Common myeloid progenitor, CD34-positive (primary cell): ENCODE measurements at regions not wholly inside any gene's neighbourhood (a gene's known extent, or its start where the extent isn't known, plus 50 kb on each side); places are given as distances from the start of the nearest gene placed in this dataset.

Experiments
- CTCF ChIA-PET: fragments of 350-600 bp; sonication (Branson Sonifier 250); formaldehyde crosslinking; loops from one replicate; lab custom pipeline; 2021; ENCODE audit warnings: antibody characterized with exemption; lab: Charles Lee
- POLR2A ChIA-PET: fragments of 350-600 bp; sonication (Branson Sonifier 250); formaldehyde crosslinking; loops from one replicate; lab custom pipeline; 2021; ENCODE audit warnings: antibody characterized with exemption; lab: Charles Lee
- DNase-seq, 3 donors: peaks; one replicate each; pipeline versions ENCODE4 v3.0.0 to v3.0.0-alpha.2; 2013
- H3K27ac ChIP-seq, 2 experiments: 1 replicate in 1 of 2; 2 replicates in 1 of 2; pipeline ENCODE4 v1.7.0; 2013; ENCODE audit warnings: inconsistent platforms in 2 of 2, low read length in 2 of 2, mild to moderate bottlenecking in 2 of 2, low read depth in 1 of 2, moderate library complexity in 1 of 2; ENCODE audit not compliant: severe bottlenecking in 2 of 2, insufficient read depth in 1 of 2, poor library complexity in 1 of 2
- H3K27me3 ChIP-seq, 5 experiments: replicated peaks in 2 of 5; 1 replicate in 3 of 5; 2 replicates in 2 of 5; pipeline versions ENCODE4 v1.6.1 to v1.7.0; 2013; ENCODE audit warnings: low read length in 4 of 5, mild to moderate bottlenecking in 2 of 5, moderate library complexity in 2 of 5, inconsistent platforms in 1 of 5; ENCODE audit not compliant: insufficient read depth in 5 of 5, control insufficient read depth in 4 of 5
- H3K36me3 ChIP-seq, 4 experiments: 1 replicate in 2 of 4; 2 replicates in 2 of 4; pipeline versions ENCODE4 v1.6.1 to v1.7.0; 2013; ENCODE audit warnings: low read length in 3 of 4, control low read depth in 1 of 4, mild to moderate bottlenecking in 1 of 4; ENCODE audit not compliant: control insufficient read depth in 4 of 4, insufficient read depth in 4 of 4
- H3K4me1 ChIP-seq, 4 experiments: 1 replicate in 3 of 4; 2 replicates in 1 of 4; pipeline versions ENCODE4 v1.6.1 to v1.7.1; 2013; ENCODE audit warnings: low read length in 3 of 4, mild to moderate bottlenecking in 3 of 4, control low read depth in 1 of 4, inconsistent platforms in 1 of 4, moderate library complexity in 1 of 4; ENCODE audit not compliant: control insufficient read depth in 4 of 4, insufficient read depth in 4 of 4; ENCODE audit errors: control extremely low read depth in 1 of 4
- H3K4me3 ChIP-seq, 7 experiments: 1 replicate in 4 of 7; 2 replicates in 3 of 7; pipeline versions ENCODE4 v1.5.1 to v1.7.0; 2013; ENCODE audit warnings: mild to moderate bottlenecking in 7 of 7, low read length in 6 of 7, moderate library complexity in 6 of 7, inconsistent platforms in 2 of 7, low read depth in 2 of 7, control low read depth in 1 of 7; ENCODE audit not compliant: insufficient read depth in 4 of 7, control insufficient read depth in 1 of 7; ENCODE audit errors: extremely low read depth in 1 of 7
- H3K9me3 ChIP-seq, 5 experiments: 1 replicate in 4 of 5; 2 replicates in 1 of 5; pipeline versions ENCODE4 v1.6.1 to v1.7.1; 2013; ENCODE audit warnings: low read length in 4 of 5, mild to moderate bottlenecking in 2 of 5, inconsistent platforms in 1 of 5, low read depth in 1 of 5, moderate library complexity in 1 of 5; ENCODE audit not compliant: control insufficient read depth in 4 of 5, insufficient read depth in 2 of 5; ENCODE audit errors: control extremely low read depth in 1 of 5
- WGBS: methylation state at CpG from one replicate; pipeline ENCODE4 v1.1.5; 2013; ENCODE audit not compliant: insufficient coverage; 5-methylcytosine and 5-hydroxymethylcytosine counted together

DNA sequence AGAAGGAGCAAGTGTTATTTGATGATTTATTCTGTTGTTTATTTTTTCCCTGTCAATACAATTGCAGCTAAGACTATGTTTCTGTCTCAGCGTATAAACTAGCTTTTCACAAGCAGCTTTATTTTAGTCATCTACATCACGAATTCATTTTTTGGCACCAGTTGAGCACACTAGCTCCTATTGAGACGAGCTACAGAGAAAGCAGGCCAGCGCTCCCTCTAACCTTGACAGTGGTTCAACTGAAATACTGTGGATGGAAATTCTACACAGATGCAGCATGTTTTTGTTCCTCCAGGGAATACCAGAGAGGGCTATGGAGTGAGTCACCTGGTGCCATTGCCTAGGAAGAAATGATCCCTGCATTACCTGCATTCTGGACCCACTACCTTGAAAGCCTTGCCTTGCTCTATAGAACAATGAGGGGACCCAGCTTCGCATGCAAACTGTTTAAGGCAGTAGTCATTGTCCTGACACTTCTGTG, 108.2 kb upstream of the ARHGAP42 start:
- no peaks in the 10 kb centered on the region for H3K9me3 ChIP-seq
- no peaks in the 10 kb centered on the region for H3K36me3 ChIP-seq
- peaks cover 0 to 2% (median 0%) of the 10 kb centered on the region in 4 experiments for H3K4me1 ChIP-seq
- no peak overlapping the region for H3K4me3 ChIP-seq
- WGBS = 93% methylated on average over 3 of the region's 5 CpGs
- POLR2A ChIA-PET = no interaction called here
- H3K27ac ChIP-seq = no peak overlapping the region
- DNase-seq = no peak
- CTCF ChIA-PET = interaction anchor here (0.8 to 2.6 kb wide), 3 partner anchors 347 to 357 kb away, joined by 3 to 12 read pairs (median 4); no protein-coding TSS in a partner anchor
- H3K27me3 ChIP-seq = peaks cover 0 to 2% (median 0%) of the 10 kb centered on the region in 5 experiments

DNA sequence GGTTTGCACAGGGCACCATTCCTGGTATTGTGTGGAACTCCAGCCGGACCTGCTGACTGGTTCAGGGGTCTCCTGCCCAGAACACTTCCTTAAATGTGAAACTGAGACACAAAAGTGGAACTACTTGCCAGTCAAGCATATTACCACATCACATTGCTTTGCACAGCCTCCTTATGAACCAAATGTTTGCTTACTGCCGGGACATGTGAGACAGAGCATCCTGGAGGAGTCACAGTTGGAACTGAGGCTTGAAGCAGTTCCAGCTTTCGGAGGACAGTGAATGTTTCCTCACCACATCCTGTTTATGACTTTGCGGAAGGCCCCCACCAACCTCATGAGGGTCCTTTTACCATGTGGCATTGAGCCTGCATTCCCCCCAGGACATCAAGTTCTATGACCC, 105.8 kb upstream of the ARHGAP42 start:
- H3K4me3 ChIP-seq = no peak overlapping the region
- DNase-seq = peak in 2 of 3 donors; percentile 16 to 41
- H3K36me3 ChIP-seq = no peaks in the 10 kb centered on the region
- ChIA-PET POLR2A (no interaction called here), CTCF (no interaction called here)
- peaks cover 0 to 2% (median 0%) of the 10 kb centered on the region in 5 experiments for H3K27me3 ChIP-seq
- H3K27ac ChIP-seq = no peak overlapping the region
- no peaks in the 10 kb centered on the region for H3K9me3 ChIP-seq
- WGBS = 44% methylated on average over 2 of the region's 4 CpGs
- H3K4me1 ChIP-seq = peaks cover 0 to 2% (median 0%) of the 10 kb centered on the region in 4 experiments

DNA sequence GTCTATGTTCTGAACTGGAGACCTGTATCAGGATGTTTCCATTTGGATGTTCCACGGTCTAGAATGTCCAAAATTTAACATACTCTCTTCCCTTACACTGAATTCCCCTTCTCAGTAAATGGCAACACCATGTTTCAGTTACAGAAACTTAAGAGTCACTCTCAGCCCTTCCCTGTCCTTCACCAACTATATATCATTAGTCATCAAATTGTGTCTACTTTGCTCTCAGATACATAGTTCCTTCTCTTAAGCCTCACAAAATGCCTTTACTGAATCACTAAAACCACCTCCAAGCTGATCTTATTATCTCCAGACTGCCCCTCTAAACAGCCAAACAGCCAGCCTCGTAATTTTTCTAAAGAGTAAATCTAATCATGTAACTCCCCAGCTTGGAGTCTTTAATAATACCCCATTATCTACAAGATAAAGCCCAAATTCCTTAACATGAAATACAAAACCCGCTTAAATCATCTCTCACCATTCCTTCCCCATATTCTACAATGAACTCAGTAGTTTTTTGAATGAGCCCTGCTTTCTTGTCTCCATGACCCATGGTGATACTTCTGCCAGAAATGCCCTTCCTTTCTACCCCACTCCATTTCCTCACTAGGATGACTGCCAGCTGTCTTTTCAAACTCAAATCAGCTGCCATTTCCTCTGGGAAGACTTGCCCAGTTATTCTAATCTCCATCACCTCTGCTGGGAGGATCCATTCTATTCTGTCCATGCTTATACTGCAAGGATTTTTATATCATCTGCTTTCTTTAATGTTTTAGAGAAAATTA, 102.7 kb upstream of the ARHGAP42 start:
- Histone ChIP-seq H3K4me1 (peaks cover 0 to 2% (median 0%) of the 10 kb centered on the region in 4 experiments), H3K27me3 (peaks cover 0 to 2% (median 0%) of the 10 kb centered on the region in 5 experiments), H3K27ac (no peak overlapping the region), H3K9me3 (no peaks in the 10 kb centered on the region), H3K36me3 (no peaks in the 10 kb centered on the region), H3K4me3 (no peak overlapping the region)
- ChIA-PET CTCF (no interaction called here), POLR2A (no interaction called here)
- DNase-seq = no peak
- WGBS = 93% methylated on average over 3 of the region's 3 CpGs

DNA sequence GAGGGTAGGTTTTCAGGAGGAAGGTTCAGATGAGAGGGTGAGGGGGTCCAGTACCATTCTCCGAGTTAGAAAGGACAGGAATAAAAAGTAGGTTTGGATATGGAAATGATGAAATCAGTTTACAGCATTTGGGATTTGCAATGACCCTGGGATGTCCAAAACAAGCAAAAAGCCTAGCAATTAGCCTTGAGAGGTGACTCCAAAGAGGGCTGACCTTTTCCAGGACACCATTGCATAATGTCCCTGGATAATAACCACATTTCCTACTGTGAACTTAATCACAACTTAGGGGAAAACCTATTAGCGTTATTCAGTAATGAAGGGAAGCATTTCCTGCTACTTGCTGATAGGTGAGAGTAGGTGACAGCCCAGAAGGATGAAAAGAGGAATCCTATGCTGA, 101.4 kb upstream of the ARHGAP42 start:
- H3K27ac ChIP-seq = no peak overlapping the region
- CTCF ChIA-PET = interaction anchor here (0.6 kb wide), 1 partner anchor 336 kb away, joined by 3 read pairs; no protein-coding TSS in a partner anchor

DNA sequence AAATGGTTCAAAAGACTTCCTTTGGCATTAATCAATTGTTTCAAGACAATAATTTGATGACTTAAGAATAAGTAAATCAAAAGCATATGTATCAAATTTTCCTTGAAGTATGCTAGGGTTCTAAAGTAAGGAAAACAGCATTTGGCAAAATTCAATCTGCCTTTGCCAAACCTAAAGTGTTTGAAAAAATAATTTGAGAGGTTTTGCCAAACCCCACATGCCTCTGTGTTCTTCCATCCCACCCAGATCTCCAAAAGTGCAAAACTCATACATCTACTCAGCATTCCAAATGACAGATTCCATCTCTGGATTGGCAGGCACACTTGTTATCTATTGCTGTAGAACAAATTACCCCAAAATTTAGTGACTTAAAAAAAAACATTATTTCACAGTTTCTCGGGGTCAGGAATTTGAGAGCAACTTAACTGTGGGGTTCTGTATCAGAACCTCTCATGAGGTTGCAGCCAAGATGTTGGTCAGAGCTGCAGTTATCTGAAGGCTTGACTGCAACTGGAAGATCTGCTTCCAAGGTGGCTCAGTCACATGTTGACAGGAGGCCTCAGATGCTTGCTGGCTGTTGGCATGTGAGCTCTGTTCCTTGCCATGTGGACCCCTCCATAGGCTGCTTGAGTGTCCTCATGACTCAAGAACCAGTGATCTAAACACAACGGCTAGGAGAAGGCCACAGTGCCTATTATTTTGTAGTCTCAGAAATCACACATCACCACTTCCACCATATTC, 100.6 kb upstream of the ARHGAP42 start:
- Histone ChIP-seq H3K27me3 (peaks cover 0 to 2% (median 0%) of the 10 kb centered on the region in 5 experiments), H3K4me3 (no peak overlapping the region), H3K4me1 (no peaks in the 10 kb centered on the region), H3K27ac (no peak overlapping the region), H3K36me3 (no peaks in the 10 kb centered on the region), H3K9me3 (no peaks in the 10 kb centered on the region)
- ChIA-PET CTCF (no interaction called here), POLR2A (no interaction called here)
- 89% methylated on average over 2 of the region's 2 CpGs for WGBS
- no peak for DNase-seq

More for the DNA sequence above, 101.4 kb upstream of the ARHGAP42 start:
- peaks cover 0 to 2% (median 0%) of the 10 kb centered on the region in 5 experiments for H3K27me3 ChIP-seq
- H3K9me3 ChIP-seq = no peaks in the 10 kb centered on the region
- POLR2A ChIA-PET = no interaction called here
- DNase-seq = no peak
- H3K4me1 ChIP-seq = peaks cover 0 to 2% (median 0%) of the 10 kb centered on the region in 4 experiments
- no peaks in the 10 kb centered on the region for H3K36me3 ChIP-seq
- 100% methylated on average over 1 of the region's 2 CpGs for WGBS
- no peak overlapping the region for H3K4me3 ChIP-seq

DNA sequence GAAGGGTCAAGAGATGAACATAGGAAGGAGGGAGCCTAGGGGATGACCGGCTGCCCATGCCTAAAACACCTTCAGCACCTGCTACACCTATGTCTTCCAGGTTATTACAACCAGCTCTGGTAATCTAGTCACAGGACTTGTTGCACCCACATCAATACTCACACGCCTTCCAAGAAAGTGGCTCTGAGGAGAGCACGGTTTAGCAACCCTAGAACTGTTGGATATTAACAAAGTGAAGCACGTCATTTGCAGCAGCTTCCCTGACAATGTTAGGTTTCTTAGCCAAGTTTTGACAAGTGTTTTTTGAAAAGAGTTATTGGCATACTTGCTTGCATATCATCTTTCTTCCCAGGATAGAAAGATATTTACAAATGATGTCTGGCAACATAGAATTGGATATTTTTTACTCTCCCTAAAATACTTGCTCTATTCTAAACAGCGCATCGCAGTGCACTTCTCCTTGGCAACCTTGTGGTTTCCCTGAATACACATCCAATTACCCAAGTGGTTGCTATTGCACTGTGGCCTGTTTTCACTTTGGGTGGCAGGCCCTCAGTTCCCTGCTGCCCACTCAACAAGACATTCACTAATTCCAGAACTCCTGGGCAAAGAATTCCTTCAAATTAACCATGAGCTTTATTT, 94.3 kb upstream of the ARHGAP42 start:
- no peaks in the 10 kb centered on the region for H3K27me3 ChIP-seq
- POLR2A ChIA-PET = no interaction called here
- WGBS = 88% methylated on average over 5 of the region's 6 CpGs
- H3K4me1 ChIP-seq = no peaks in the 10 kb centered on the region
- CTCF ChIA-PET = no interaction called here
- H3K27ac ChIP-seq = no peak overlapping the region
- H3K9me3 ChIP-seq = no peaks in the 10 kb centered on the region
- H3K4me3 ChIP-seq = no peak overlapping the region
- no peak for DNase-seq
- no peaks in the 10 kb centered on the region for H3K36me3 ChIP-seq
